Spleen (tissue), 11 donors: ENCODE measurements at regions not wholly inside any gene's neighbourhood (a gene's known extent, or its start where the extent isn't known, plus 50 kb on each side); places are given as distances from the start of the nearest gene placed in this dataset.
"Not testable (repeated sequence)": the region's sequence is repeated elsewhere in the genome, so short reads cannot be mapped to it uniquely, and the experiment has no call there.

ENCODE experiments used
- DNase-seq: peaks from one replicate; pipeline ENCODE4 v3.0.0-alpha.2; 2020
- H3K27ac ChIP-seq, 8 donors: fragments of 200-600 bp; sonication (generic) in 7 of 8; 1 replicate in 4 of 8; 2 replicates in 4 of 8; pipeline versions ENCODE4 v1.5.0 to v1.8.0; 2016 to 2021; ENCODE audit warnings: inconsistent platforms in 4 of 8, mild to moderate bottlenecking in 4 of 8, moderate library complexity in 1 of 8
- H3K27me3 ChIP-seq, 7 donors: fragments of 200-600 bp; sonication (generic) in 6 of 7; replicated peaks in 1 of 7; 1 replicate in 4 of 7; 2 replicates in 3 of 7; pipeline versions ENCODE4 v1.5.0 to v1.8.0; 2016 to 2021; ENCODE audit warnings: inconsistent platforms in 3 of 7, mild to moderate bottlenecking in 1 of 7
- H3K36me3 ChIP-seq, 6 donors: fragments of 200-600 bp; sonication (generic) in 5 of 6; 1 replicate in 4 of 6; 2 replicates in 2 of 6; pipeline versions ENCODE4 v1.5.0 to v1.8.0; 2016 to 2021; ENCODE audit warnings: inconsistent platforms in 2 of 6
- H3K4me1 ChIP-seq, 6 donors: fragments of 200-600 bp; sonication (generic) in 5 of 6; 1 replicate in 3 of 6; 2 replicates in 3 of 6; pipeline versions ENCODE4 v1.5.0 to v1.8.0; 2016 to 2021; ENCODE audit warnings: inconsistent platforms in 3 of 6
- H3K4me3 ChIP-seq, 8 donors: fragments of 200-600 bp; sonication (generic) in 7 of 8; 1 replicate in 4 of 8; 2 replicates in 4 of 8; pipeline versions ENCODE4 v1.5.0 to v1.8.0; 2016 to 2021; ENCODE audit warnings: inconsistent platforms in 4 of 8, mild to moderate bottlenecking in 4 of 8, moderate library complexity in 2 of 8
- H3K9me3 ChIP-seq, 8 donors: fragments of 200-600 bp; sonication (generic) in 7 of 8; 1 replicate in 4 of 8; 2 replicates in 4 of 8; pipeline versions ENCODE4 v1.5.0 to v1.8.0; 2016 to 2021; ENCODE audit warnings: inconsistent platforms in 4 of 8
- POLR2A ChIP-seq, 3 donors: fragments of 450-650 bp; IDR thresholded peaks; one replicate each; pipeline ENCODE4 v1.5.1; 2017; ENCODE audit warnings: antibody characterized with exemption in 3 of 3, mild to moderate bottlenecking in 1 of 3
- POLR2AphosphoS5 ChIP-seq, 3 donors: sonication (generic); formaldehyde crosslinking; IDR thresholded peaks; one replicate each; pipeline ENCODE4 v1.5.1; 2017; ENCODE audit warnings: antibody characterized with exemption in 3 of 3
- WGBS, 5 donors: extraction: QIAGEN DNeasy Blood & Tissue Kit in 3 of 5; methylation state at CpG; one replicate each; pipeline versions ENCODE4 v1.1.5 to v1.1.7; 2013 to 2018; 5-methylcytosine and 5-hydroxymethylcytosine counted together
- intact Hi-C: fragments of 100-400 bp; cut with DNase I; formaldehyde crosslinking; loops from one replicate; pipeline ENCODE4 v1.15.0; 2023; ENCODE audit warnings: low total_unique reads
- TF ChIP-seq, protein P1 (sequence below), 11 experiments: fragments of 200-600 bp in 7 of 11; fragments of 450-650 bp in 4 of 11; sonication (generic) in 4 of 11; IDR thresholded peaks in 8 of 11; conservative IDR thresholded peaks in 3 of 11; 1 replicate in 7 of 11; 2 replicates in 4 of 11; pipeline versions ENCODE4 v1.4.0 to v1.8.0; 2016 to 2021; ENCODE audit warnings: antibody characterized with exemption in 11 of 11, inconsistent platforms in 4 of 11, mild to moderate bottlenecking in 1 of 11
- donor health status: healthy with polysubstance abuse.
- donor health status: DM: no; HTN: no; CAD: no; lungs with moderate emphysema.
- donor health status: DM: no; HTN: no; CAD: no.
- donor health status: Bipolar disorder and iron deficiency.
- donor health status: healthy.
- donor health status: DM: no; HTN: no; CAD: no.
- donor health status: DM: yes; HTN: yes; CAD: no.

DNA sequence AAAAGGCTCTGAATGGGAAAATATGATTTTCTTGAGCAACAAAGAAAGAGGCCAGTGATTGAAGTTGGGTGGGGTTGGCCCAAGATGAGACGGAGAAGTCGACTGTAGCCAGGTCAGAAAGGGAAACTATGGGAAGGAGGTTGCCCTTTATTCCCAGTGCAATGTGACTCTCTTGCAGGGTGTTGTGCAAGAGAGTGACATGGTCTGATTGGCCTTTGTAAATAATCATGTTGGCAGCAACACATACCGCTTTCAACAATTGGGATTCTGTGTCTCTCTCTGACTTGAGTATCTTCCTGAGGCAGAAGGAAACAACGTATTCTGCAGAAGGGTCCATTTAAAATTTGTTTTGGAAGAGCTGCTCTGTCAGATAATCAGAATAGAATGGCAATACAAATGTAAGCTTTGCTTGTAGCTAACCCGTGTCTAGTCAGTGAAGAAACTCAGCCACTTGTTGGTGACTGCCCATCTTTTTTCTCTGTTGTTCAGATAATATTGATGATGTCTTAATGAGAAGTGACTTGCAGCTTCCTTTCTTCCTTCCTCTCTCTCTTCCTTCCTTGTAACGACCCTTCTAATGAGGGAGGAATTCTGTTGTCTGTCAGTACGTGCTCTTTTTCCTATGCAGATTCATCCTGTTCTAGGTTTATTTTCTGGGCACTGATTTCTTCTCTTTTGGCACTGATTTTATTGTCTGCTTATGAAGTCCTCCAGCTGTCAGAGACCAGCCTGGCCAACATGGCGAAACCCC, 311.0 kb upstream of the FAM98A start:
- intact Hi-C loops = no loop called here
- 69 to 79% (median 74%) methylated on average over 8 of the region's 8 CpGs for WGBS, 5 donors
- no peak for DNase-seq

DNA sequence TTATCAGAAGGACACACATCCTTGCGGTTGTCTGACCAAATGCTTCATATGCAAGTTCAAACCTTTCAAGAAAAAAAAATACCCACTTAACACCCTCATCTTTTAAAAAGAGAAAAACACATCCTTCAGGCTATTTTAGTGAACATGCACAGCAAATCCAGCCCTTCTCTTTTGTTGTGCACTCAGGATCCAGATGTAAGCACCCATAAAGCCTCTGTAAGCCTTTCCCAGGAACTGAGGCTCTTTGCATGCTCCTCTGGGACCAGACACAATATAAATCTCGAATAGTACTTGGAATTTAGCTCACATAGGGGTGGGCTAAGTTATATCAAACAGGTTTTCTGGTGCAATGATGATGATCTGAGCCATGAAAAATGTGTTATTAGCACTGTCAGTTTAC, 308.8 kb upstream of the FAM98A start:
- H3K36me3 ChIP-seq = no peaks in the 10 kb centered on the region
- whole genome bisulfite sequencing, 5 donors = 66 to 80% (median 69%) methylated on average over 2 of the region's 2 CpGs

More for the DNA sequence above, 311.0 kb upstream of the FAM98A start:
- H3K4me3 ChIP-seq = no peak overlapping the region
- TF ChIP-seq, protein P1, sequence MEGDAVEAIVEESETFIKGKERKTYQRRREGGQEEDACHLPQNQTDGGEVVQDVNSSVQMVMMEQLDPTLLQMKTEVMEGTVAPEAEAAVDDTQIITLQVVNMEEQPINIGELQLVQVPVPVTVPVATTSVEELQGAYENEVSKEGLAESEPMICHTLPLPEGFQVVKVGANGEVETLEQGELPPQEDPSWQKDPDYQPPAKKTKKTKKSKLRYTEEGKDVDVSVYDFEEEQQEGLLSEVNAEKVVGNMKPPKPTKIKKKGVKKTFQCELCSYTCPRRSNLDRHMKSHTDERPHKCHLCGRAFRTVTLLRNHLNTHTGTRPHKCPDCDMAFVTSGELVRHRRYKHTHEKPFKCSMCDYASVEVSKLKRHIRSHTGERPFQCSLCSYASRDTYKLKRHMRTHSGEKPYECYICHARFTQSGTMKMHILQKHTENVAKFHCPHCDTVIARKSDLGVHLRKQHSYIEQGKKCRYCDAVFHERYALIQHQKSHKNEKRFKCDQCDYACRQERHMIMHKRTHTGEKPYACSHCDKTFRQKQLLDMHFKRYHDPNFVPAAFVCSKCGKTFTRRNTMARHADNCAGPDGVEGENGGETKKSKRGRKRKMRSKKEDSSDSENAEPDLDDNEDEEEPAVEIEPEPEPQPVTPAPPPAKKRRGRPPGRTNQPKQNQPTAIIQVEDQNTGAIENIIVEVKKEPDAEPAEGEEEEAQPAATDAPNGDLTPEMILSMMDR (IDR thresholded peaks at IDR 0.05 in 8 of 11, conservative IDR thresholded peaks at IDR 0.05 in 3 of 11) = no peak
- no peak for TF ChIP-seq POLR2A (IDR thresholded peaks at IDR 0.05)
- no peak for TF ChIP-seq POLR2AphosphoS5 (IDR thresholded peaks at IDR 0.05)
- no peaks in the 10 kb centered on the region for H3K27me3 ChIP-seq
- H3K36me3 ChIP-seq = no peaks in the 10 kb centered on the region
- H3K27ac ChIP-seq = no peak overlapping the region
- peaks cover 0 to 25% (median 18%) of the 10 kb centered on the region in 8 donors for H3K9me3 ChIP-seq
- no peaks in the 10 kb centered on the region for H3K4me1 ChIP-seq

DNA sequence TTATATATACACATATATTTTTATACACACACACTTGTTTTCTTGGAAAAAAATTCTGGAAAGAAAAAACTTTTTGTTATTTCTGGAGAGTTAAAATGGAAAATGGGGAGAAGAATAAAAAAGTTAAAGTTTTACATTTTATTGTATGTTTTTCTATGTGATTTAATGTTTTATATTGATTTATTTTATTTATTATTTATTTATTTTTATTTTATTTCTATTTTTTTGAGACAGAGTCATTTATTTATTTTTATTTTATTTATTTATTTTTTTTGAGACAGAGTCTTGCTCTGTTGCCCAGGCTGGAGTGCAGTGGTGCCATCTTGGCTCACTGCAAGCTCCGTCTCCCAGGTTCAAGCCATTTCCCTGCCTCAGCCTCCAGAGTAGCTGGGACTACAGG, 307.0 kb upstream of the FAM98A start:
- H3K4me3 ChIP-seq, H3K36me3 ChIP-seq, intact Hi-C loops, H3K27me3 ChIP-seq, DNase-seq, H3K27ac ChIP-seq, H3K4me1 ChIP-seq: not testable (repeated sequence)
- WGBS, 5 donors = 92 to 100% (median 96%) methylated on average over 1 of the region's 1 CpG
- peaks cover 0 to 19% (median 0%) of the 10 kb centered on the region in 8 donors for H3K9me3 ChIP-seq

More for the DNA sequence above, 308.8 kb upstream of the FAM98A start:
- peaks cover 0 to 22% (median 1%) of the 10 kb centered on the region in 8 donors for H3K9me3 ChIP-seq
- no peak overlapping the region for H3K4me3 ChIP-seq
- TF ChIP-seq, protein P1 (IDR thresholded peaks at IDR 0.05 in 8 of 11, conservative IDR thresholded peaks at IDR 0.05 in 3 of 11) = no peak
- TF ChIP-seq POLR2AphosphoS5 (IDR thresholded peaks at IDR 0.05) (no peak), POLR2A (IDR thresholded peaks at IDR 0.05) (no peak)
- no peak for DNase-seq
- H3K27ac ChIP-seq = no peak overlapping the region
- intact Hi-C loops = no loop called here
- no peaks in the 10 kb centered on the region for H3K4me1 ChIP-seq
- no peaks in the 10 kb centered on the region for H3K27me3 ChIP-seq

DNA sequence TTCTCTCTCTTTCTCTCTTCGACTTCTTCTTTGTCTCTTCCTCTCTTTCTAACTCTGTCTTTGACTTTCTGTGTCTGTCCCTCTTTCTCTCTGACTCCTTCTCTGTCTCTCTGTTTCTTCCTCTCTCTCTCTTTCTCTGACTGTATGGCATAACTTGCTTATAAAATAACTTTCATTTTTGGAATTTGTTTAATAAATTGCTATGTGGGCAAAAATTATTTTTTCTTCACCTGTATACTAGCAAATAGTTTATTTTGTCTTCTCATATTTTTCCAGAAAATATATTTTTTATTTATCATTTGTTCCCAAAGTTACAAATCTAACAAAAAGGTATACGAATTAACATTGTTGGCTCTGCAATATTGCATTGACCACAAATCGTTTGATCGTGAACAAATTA, 305.7 kb upstream of the FAM98A start:
- no peaks in the 10 kb centered on the region for H3K36me3 ChIP-seq
- TF ChIP-seq POLR2AphosphoS5 (IDR thresholded peaks at IDR 0.05) = no peak
- TF ChIP-seq POLR2A (IDR thresholded peaks at IDR 0.05) = no peak
- TF ChIP-seq, protein P1 (IDR thresholded peaks at IDR 0.05 in 8 of 11, conservative IDR thresholded peaks at IDR 0.05 in 3 of 11) = no peak
- no peak overlapping the region for H3K4me3 ChIP-seq
- intact Hi-C loops = no loop called here
- 85 to 91% (median 89%) methylated on average over 4 of the region's 4 CpGs for WGBS, 5 donors
- H3K4me1 ChIP-seq = no peaks in the 10 kb centered on the region
- no peak for DNase-seq
- no peak overlapping the region for H3K27ac ChIP-seq
- H3K9me3 ChIP-seq = peaks cover 0 to 19% (median 0%) of the 10 kb centered on the region in 8 donors
- H3K27me3 ChIP-seq = no peaks in the 10 kb centered on the region
